ENCODE measurements at regions not wholly inside any gene's neighbourhood (a gene's known extent, or its start where the extent isn't known, plus 50 kb on each side); places are given as distances from the start of the nearest gene placed in this dataset.

DNA sequence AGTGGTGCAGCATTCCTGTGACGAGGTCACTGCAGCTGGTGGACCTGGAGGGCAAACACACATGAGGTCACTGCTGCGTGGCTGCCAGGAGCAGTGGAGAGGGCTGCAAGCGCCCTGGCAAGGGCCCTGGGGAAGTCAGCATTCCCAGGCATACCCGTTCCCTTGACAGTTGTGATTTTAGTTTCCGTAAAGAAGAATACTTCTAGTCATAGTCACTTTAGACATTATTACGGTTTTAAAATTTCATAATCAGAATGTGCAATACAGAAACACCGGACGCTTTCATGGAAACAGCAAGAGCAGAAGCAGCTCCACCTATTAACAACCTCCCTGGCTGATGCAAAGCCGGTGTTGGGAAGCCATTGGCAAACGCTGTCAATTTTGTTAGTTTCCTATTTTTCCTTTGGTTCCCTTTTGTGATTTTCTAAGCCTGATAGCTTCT, 129.8 kb downstream of the GADD45G start:
- no peak for TF ChIP-seq POLR2A (IDR thresholded peaks at IDR 0.05; ENCODE audit: extremely low read depth, insufficient read length)
- TF ChIP-seq, protein P1, sequence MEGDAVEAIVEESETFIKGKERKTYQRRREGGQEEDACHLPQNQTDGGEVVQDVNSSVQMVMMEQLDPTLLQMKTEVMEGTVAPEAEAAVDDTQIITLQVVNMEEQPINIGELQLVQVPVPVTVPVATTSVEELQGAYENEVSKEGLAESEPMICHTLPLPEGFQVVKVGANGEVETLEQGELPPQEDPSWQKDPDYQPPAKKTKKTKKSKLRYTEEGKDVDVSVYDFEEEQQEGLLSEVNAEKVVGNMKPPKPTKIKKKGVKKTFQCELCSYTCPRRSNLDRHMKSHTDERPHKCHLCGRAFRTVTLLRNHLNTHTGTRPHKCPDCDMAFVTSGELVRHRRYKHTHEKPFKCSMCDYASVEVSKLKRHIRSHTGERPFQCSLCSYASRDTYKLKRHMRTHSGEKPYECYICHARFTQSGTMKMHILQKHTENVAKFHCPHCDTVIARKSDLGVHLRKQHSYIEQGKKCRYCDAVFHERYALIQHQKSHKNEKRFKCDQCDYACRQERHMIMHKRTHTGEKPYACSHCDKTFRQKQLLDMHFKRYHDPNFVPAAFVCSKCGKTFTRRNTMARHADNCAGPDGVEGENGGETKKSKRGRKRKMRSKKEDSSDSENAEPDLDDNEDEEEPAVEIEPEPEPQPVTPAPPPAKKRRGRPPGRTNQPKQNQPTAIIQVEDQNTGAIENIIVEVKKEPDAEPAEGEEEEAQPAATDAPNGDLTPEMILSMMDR (IDR thresholded peaks at IDR 0.05; ENCODE audit: low read depth, low read length): no peak
- TF ChIP-seq, protein P2, sequence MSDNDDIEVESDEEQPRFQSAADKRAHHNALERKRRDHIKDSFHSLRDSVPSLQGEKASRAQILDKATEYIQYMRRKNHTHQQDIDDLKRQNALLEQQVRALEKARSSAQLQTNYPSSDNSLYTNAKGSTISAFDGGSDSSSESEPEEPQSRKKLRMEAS (IDR thresholded peaks at IDR 0.05; ENCODE audit: low read depth, low read length): no peak
- TF ChIP-seq MYC (IDR thresholded peaks at IDR 0.05; ENCODE audit: low read depth, low read length): no peak
